ENCODE measurements at regions not wholly inside any gene's neighbourhood (a gene's known extent, or its start where the extent isn't known, plus 50 kb on each side); places are given as distances from the start of the nearest gene placed in this dataset.

- Histone ChIP-seq H3K36me3 (replicated peaks; ENCODE audit: insufficient read depth, low read length) (no peaks in the 10 kb centered on the region), H3K4me3 (ENCODE audit: low read length) (no peak overlapping the region), H3K9me2 (replicated peaks; ENCODE audit: insufficient read depth, low read length) (no peaks in the 10 kb centered on the region), H3K9ac (ENCODE audit: low read length) (no peak overlapping the region), H3K27me3 (replicated peaks; ENCODE audit: insufficient read depth, low read length) (no peaks in the 10 kb centered on the region), H3K4me2 (ENCODE audit: low read depth, low read length) (no peak overlapping the region), H3K4me1 (ENCODE audit: low read length) (no peaks in the 10 kb centered on the region), H3F3A (ENCODE audit: insufficient read depth, low read length) (no peaks in the 10 kb centered on the region), H3K27ac (ENCODE audit: low read length) (no peak overlapping the region), H3K79me2 (ENCODE audit: low read length) (no peaks in the 10 kb centered on the region), H4K20me1 (ENCODE audit: insufficient read depth, low read length) (no peaks in the 10 kb centered on the region), H3K9me3 (replicated peaks; ENCODE audit: insufficient read depth, low read length) (no peaks in the 10 kb centered on the region), H2AFZ (ENCODE audit: low read length) (no peak overlapping the region)
- no peak for DNase-seq
- no peak for TF ChIP-seq CTCF (IDR thresholded peaks at IDR 0.05; ENCODE audit: low read length)
These were observed 129.6 kb upstream of the PRLR start for GRCh38 chr5:35359859-35360258.

GRCh38 chr5:35357973-35358372 is 127.7 kb upstream of the PRLR start:
- H3F3A ChIP-seq (ENCODE audit: insufficient read depth, low read length) = no peaks in the 10 kb centered on the region
- H3K27ac ChIP-seq (ENCODE audit: low read length) = no peak overlapping the region
- H2AFZ ChIP-seq (ENCODE audit: low read length) = no peak overlapping the region
- H3K79me2 ChIP-seq (ENCODE audit: low read length) = no peaks in the 10 kb centered on the region
- H3K27me3 ChIP-seq (replicated peaks; ENCODE audit: insufficient read depth, low read length) = no peaks in the 10 kb centered on the region
- no peaks in the 10 kb centered on the region for H4K20me1 ChIP-seq (ENCODE audit: insufficient read depth, low read length)
- no peak for DNase-seq
- TF ChIP-seq EZH2phosphoT487 (IDR thresholded peaks at IDR 0.05; ENCODE audit: low read length) (no peak), EZH2 (optimal IDR thresholded peaks at IDR 0.05; ENCODE audit: low read depth, low read length) (no peak), CTCF (IDR thresholded peaks at IDR 0.05; ENCODE audit: low read length) (no peak)
- H3K4me2 ChIP-seq (ENCODE audit: low read depth, low read length) = no peak overlapping the region
- no peaks in the 10 kb centered on the region for H3K9me3 ChIP-seq (replicated peaks; ENCODE audit: insufficient read depth, low read length)
- no peak overlapping the region for H3K9ac ChIP-seq (ENCODE audit: low read length)
- no peak overlapping the region for H3K4me3 ChIP-seq (ENCODE audit: low read length)
- H3K9me2 ChIP-seq (replicated peaks; ENCODE audit: insufficient read depth, low read length) = no peaks in the 10 kb centered on the region
- H3K4me1 ChIP-seq (ENCODE audit: low read length) = no peaks in the 10 kb centered on the region
- no peaks in the 10 kb centered on the region for H3K36me3 ChIP-seq (replicated peaks; ENCODE audit: insufficient read depth, low read length)

GRCh38 chr5:35356725-35357124 is 126.4 kb upstream of the PRLR start:
- no peak overlapping the region for H2AFZ ChIP-seq (ENCODE audit: low read length)
- H3K36me3 ChIP-seq (replicated peaks; ENCODE audit: insufficient read depth, low read length) = no peaks in the 10 kb centered on the region
- H3K79me2 ChIP-seq (ENCODE audit: low read length) = no peaks in the 10 kb centered on the region
- no peaks in the 10 kb centered on the region for H3K9me3 ChIP-seq (replicated peaks; ENCODE audit: insufficient read depth, low read length)
- no peak overlapping the region for H3K27ac ChIP-seq (ENCODE audit: low read length)
- H3F3A ChIP-seq (ENCODE audit: insufficient read depth, low read length) = no peaks in the 10 kb centered on the region
- no peaks in the 10 kb centered on the region for H3K27me3 ChIP-seq (replicated peaks; ENCODE audit: insufficient read depth, low read length)
- H3K4me3 ChIP-seq (ENCODE audit: low read length) = no peak overlapping the region
- no peak overlapping the region for H3K9ac ChIP-seq (ENCODE audit: low read length)
- no peak overlapping the region for H3K4me2 ChIP-seq (ENCODE audit: low read depth, low read length)
- TF ChIP-seq EZH2 (optimal IDR thresholded peaks at IDR 0.05; ENCODE audit: low read depth, low read length) (no peak), CTCF (IDR thresholded peaks at IDR 0.05; ENCODE audit: low read length) (no peak), EZH2phosphoT487 (IDR thresholded peaks at IDR 0.05; ENCODE audit: low read length) (no peak)
- DNase-seq = no peak
- H3K4me1 ChIP-seq (ENCODE audit: low read length) = no peaks in the 10 kb centered on the region
- H3K9me2 ChIP-seq (replicated peaks; ENCODE audit: insufficient read depth, low read length) = no peaks in the 10 kb centered on the region
- H4K20me1 ChIP-seq (ENCODE audit: insufficient read depth, low read length) = no peaks in the 10 kb centered on the region

GRCh38 chr5:35354751-35355150 is 124.5 kb upstream of the PRLR start:
- no peak overlapping the region for H3K4me3 ChIP-seq (ENCODE audit: low read length)
- TF ChIP-seq EZH2phosphoT487 (IDR thresholded peaks at IDR 0.05; ENCODE audit: low read length) (no peak), EZH2 (optimal IDR thresholded peaks at IDR 0.05; ENCODE audit: low read depth, low read length) (no peak), CTCF (IDR thresholded peaks at IDR 0.05; ENCODE audit: low read length) (no peak)
- no peaks in the 10 kb centered on the region for H3F3A ChIP-seq (ENCODE audit: insufficient read depth, low read length)
- no peak overlapping the region for H3K4me2 ChIP-seq (ENCODE audit: low read depth, low read length)
- H3K4me1 ChIP-seq (ENCODE audit: low read length) = no peaks in the 10 kb centered on the region
- no peak overlapping the region for H3K9ac ChIP-seq (ENCODE audit: low read length)
- H4K20me1 ChIP-seq (ENCODE audit: insufficient read depth, low read length) = no peaks in the 10 kb centered on the region
- no peaks in the 10 kb centered on the region for H3K79me2 ChIP-seq (ENCODE audit: low read length)
- DNase-seq = no peak
- no peak overlapping the region for H2AFZ ChIP-seq (ENCODE audit: low read length)
- H3K9me3 ChIP-seq (replicated peaks; ENCODE audit: insufficient read depth, low read length) = no peaks in the 10 kb centered on the region
- H3K9me2 ChIP-seq (replicated peaks; ENCODE audit: insufficient read depth, low read length) = no peaks in the 10 kb centered on the region
- H3K27ac ChIP-seq (ENCODE audit: low read length) = no peak overlapping the region
- no peaks in the 10 kb centered on the region for H3K36me3 ChIP-seq (replicated peaks; ENCODE audit: insufficient read depth, low read length)
- no peaks in the 10 kb centered on the region for H3K27me3 ChIP-seq (replicated peaks; ENCODE audit: insufficient read depth, low read length)
